GM23338 (cell line): ENCODE measurements at regions not wholly inside any gene's neighbourhood (a gene's known extent, or its start where the extent isn't known, plus 50 kb on each side); places are given as distances from the start of the nearest gene placed in this dataset.

Experiments used
- ATAC-seq: fragments of 200-7000 bp; cut with Tn5 transposase; 3 replicates; pipeline ENCODE4 v1.9.1; 2020
- DNase-seq: peaks from one replicate; pipeline ENCODE4 v3.0.0-alpha.2; 2015; ENCODE audit warnings: low spot score
- H2AFZ ChIP-seq: fragments of 200-600 bp; sonication (generic); 2 replicates; pipeline ENCODE4 v1.8.0; 2016; ENCODE audit warnings: antibody characterized with exemption, mild to moderate bottlenecking, moderate library complexity
- H3F3A ChIP-seq: fragments of 200-600 bp; sonication (generic); replicated peaks from 2 replicates; pipeline ENCODE4 v1.8.0; 2017; ENCODE audit warnings: antibody characterized with exemption, mixed run types, low read depth
- H3K27ac ChIP-seq: fragments of 200-600 bp; sonication (generic); 2 replicates; pipeline ENCODE4 v1.6.1; 2016; ENCODE audit warnings: low read depth
- H3K27me3 ChIP-seq: fragments of 200-600 bp; sonication (generic); 2 replicates; pipeline ENCODE4 v1.8.0; 2016; ENCODE audit warnings: mild to moderate bottlenecking, mixed run types, moderate library complexity; ENCODE audit not compliant: insufficient read depth
- H3K36me3 ChIP-seq: fragments of 200-600 bp; sonication (generic); 2 replicates; pipeline ENCODE4 v1.8.0; 2016; ENCODE audit warnings: mild to moderate bottlenecking; ENCODE audit not compliant: insufficient read depth
- H3K4me1 ChIP-seq: fragments of 200-600 bp; sonication (generic); 2 replicates; pipeline ENCODE4 v1.8.0; 2016; ENCODE audit warnings: mild to moderate bottlenecking, moderate library complexity; ENCODE audit not compliant: insufficient read depth
- H3K4me2 ChIP-seq: fragments of 200-600 bp; sonication (generic); 2 replicates; pipeline ENCODE4 v1.7.1; 2017; ENCODE audit warnings: mixed run types
- H3K4me3 ChIP-seq: fragments of 200-600 bp; sonication (generic); 2 replicates; pipeline ENCODE4 v1.6.1; 2016; ENCODE audit warnings: mixed run types
- H3K79me2 ChIP-seq: fragments of 200-600 bp; sonication (generic); replicated peaks from 2 replicates; pipeline ENCODE4 v1.8.0; 2017; ENCODE audit warnings: mild to moderate bottlenecking; ENCODE audit not compliant: insufficient read depth
- H3K9me2 ChIP-seq: fragments of 200-600 bp; sonication (generic); 2 replicates; pipeline ENCODE4 v1.8.0; 2017; ENCODE audit not compliant: insufficient read depth
- H4K20me1 ChIP-seq: fragments of 200-600 bp; sonication (generic); replicated peaks from 2 replicates; pipeline ENCODE4 v1.8.0; 2017; ENCODE audit warnings: mild to moderate bottlenecking; ENCODE audit not compliant: insufficient read depth
- H3K27ac Mint-ChIP-seq: 2 replicates; pipeline ENCODE4 v1.8.0; 2020; ENCODE audit warnings: inconsistent platforms, mild to moderate bottlenecking, moderate library complexity, mixed read lengths
- H3K27me3 Mint-ChIP-seq: 3 replicates; pipeline ENCODE4 v1.8.0; 2022; ENCODE audit warnings: low read depth, mild to moderate bottlenecking, moderate library complexity, mixed read lengths, inconsistent platforms; ENCODE audit not compliant: insufficient read depth, poor library complexity
- H3K36me3 Mint-ChIP-seq: 3 replicates; pipeline ENCODE4 v1.8.0; 2021; ENCODE audit warnings: low read depth, mild to moderate bottlenecking, inconsistent platforms, moderate library complexity, mixed read lengths
- H3K4me1 Mint-ChIP-seq: 3 replicates; pipeline ENCODE4 v1.8.0; 2020; ENCODE audit warnings: mild to moderate bottlenecking, inconsistent platforms, mixed read lengths
- H3K4me3 Mint-ChIP-seq: 3 replicates; pipeline ENCODE4 v1.8.0; 2021; ENCODE audit warnings: moderate library complexity, mild to moderate bottlenecking, inconsistent platforms, mixed read lengths
- H3K9me3 Mint-ChIP-seq: 3 replicates; pipeline ENCODE4 v1.8.0; 2020; ENCODE audit warnings: moderate library complexity, mild to moderate bottlenecking, inconsistent platforms, mixed read lengths
- CREB1 ChIP-seq: fragments of 250-450 bp; sonication (Bioruptor Pico); IDR thresholded peaks from 2 replicates; pipeline ENCODE4 v1.5.0; 2020; ENCODE audit warnings: low read depth, mild to moderate bottlenecking, moderate library complexity
- EZH2 ChIP-seq: fragments of 200-600 bp; sonication (generic); IDR thresholded peaks from one replicate; pipeline ENCODE4 v1.8.0; 2017; ENCODE audit warnings: antibody characterized with exemption, mild to moderate bottlenecking, low read depth; ENCODE audit not compliant: unreplicated experiment
- EZH2phosphoT487 ChIP-seq: fragments of 200-600 bp; sonication (generic); IDR thresholded peaks from one replicate; pipeline ENCODE4 v1.8.1; 2018; ENCODE audit warnings: antibody characterized with exemption; ENCODE audit not compliant: unreplicated experiment
- STAT1 ChIP-seq: IDR thresholded peaks from one replicate; pipeline ENCODE4 v1.6.1; 2016; ENCODE audit warnings: antibody characterized with exemption; ENCODE audit not compliant: unreplicated experiment
- ZNF114 ChIP-seq: fragments of 250-450 bp; sonication (Bioruptor Pico); IDR thresholded peaks from 2 replicates; pipeline ENCODE4 v1.5.0; 2020; ENCODE audit warnings: mild to moderate bottlenecking, moderate library complexity
- ZNF462 ChIP-seq: fragments of 250-450 bp; sonication (Bioruptor Pico); IDR thresholded peaks from 2 replicates; pipeline ENCODE4 v1.5.0; 2020; ENCODE audit warnings: mild to moderate bottlenecking, moderate library complexity

GRCh38 chr9:78871452-78872331 is 574.8 kb downstream of the PSAT1 start (continued):
- TF ChIP-seq ZNF462 (no peak), EZH2 (no peak), EZH2phosphoT487 (no peak), STAT1 (no peak)

GRCh38 chr9:78874061-78874460 is 577.1 kb downstream of the PSAT1 start:
- no peaks in the 10 kb centered on the region for H3K4me1 ChIP-seq
- H3K36me3 ChIP-seq = no peaks in the 10 kb centered on the region
- H3K4me3 Mint-ChIP-seq = no peak overlapping the region
- H3K79me2 ChIP-seq = no peaks in the 10 kb centered on the region
- H3K4me2 ChIP-seq = no peak overlapping the region
- no peaks in the 10 kb centered on the region for H4K20me1 ChIP-seq
- no peaks in the 10 kb centered on the region for H3K27me3 ChIP-seq
- no peaks in the 10 kb centered on the region for H3F3A ChIP-seq
- DNase-seq (no peak), ATAC-seq (no peak)
- no peak overlapping the region for H3K27ac ChIP-seq
- H3K36me3 Mint-ChIP-seq = no peaks in the 10 kb centered on the region
- H3K4me3 ChIP-seq = no peak overlapping the region
- no peaks in the 10 kb centered on the region for H3K27me3 Mint-ChIP-seq
- no peak overlapping the region for H2AFZ ChIP-seq
- H3K9me3 Mint-ChIP-seq = no peaks in the 10 kb centered on the region
- H3K4me1 Mint-ChIP-seq = no peaks in the 10 kb centered on the region
- TF ChIP-seq ZNF114 (no peak), CREB1 (no peak)
- peaks cover 3% of the 10 kb centered on the region for H3K9me2 ChIP-seq
- H3K27ac Mint-ChIP-seq = no peak overlapping the region
